ENCODE measurements at regions not wholly inside any gene's neighbourhood (a gene's known extent, or its start where the extent isn't known, plus 50 kb on each side); places are given as distances from the start of the nearest gene placed in this dataset.

GRCh38 chr6:9346923-9347322 is 911.6 kb upstream of the SLC35B3 start:
- TF ChIP-seq POLR2A (IDR thresholded peaks at IDR 0.05) (no peak), CTCF (IDR thresholded peaks at IDR 0.05) (no peak)
